Nephron (organoid): ENCODE measurements at regions not wholly inside any gene's neighbourhood (a gene's known extent, or its start where the extent isn't known, plus 50 kb on each side); places are given as distances from the start of the nearest gene placed in this dataset.
"Not testable (repeated sequence)": the region's sequence is repeated elsewhere in the genome, so short reads cannot be mapped to it uniquely, and the experiment has no call there.

ENCODE experiments used
- H3K27ac Mint-ChIP-seq, 3 experiments: 2 replicates each; pipeline ENCODE4 v1.8.0; 2020; ENCODE audit warnings: mixed read lengths in 3 of 3, mild to moderate bottlenecking in 2 of 3, moderate library complexity in 1 of 3
- H3K27me3 Mint-ChIP-seq: 2 replicates; pipeline ENCODE4 v1.8.0; 2021; ENCODE audit warnings: low read depth, mild to moderate bottlenecking, moderate library complexity, mixed read lengths
- H3K36me3 Mint-ChIP-seq: 2 replicates; pipeline ENCODE4 v1.8.0; 2020; ENCODE audit warnings: low read depth, mixed read lengths
- H3K4me1 Mint-ChIP-seq: 2 replicates; pipeline ENCODE4 v1.8.0; 2020; ENCODE audit warnings: mixed read lengths
- H3K4me3 Mint-ChIP-seq, 3 experiments: 2 replicates each; pipeline ENCODE4 v1.8.0; 2020; ENCODE audit warnings: mild to moderate bottlenecking in 3 of 3, mixed read lengths in 3 of 3, moderate library complexity in 2 of 3
- H3K9me3 Mint-ChIP-seq: 2 replicates; pipeline ENCODE4 v1.8.0; 2020; ENCODE audit warnings: mixed read lengths
- TF ChIP-seq, protein P1 (sequence below), 3 experiments: fragments of 200-600 bp; sonication (generic); IDR thresholded peaks; one replicate each; pipeline ENCODE4 v1.5.0; 2021; ENCODE audit warnings: antibody characterized with exemption in 3 of 3; ENCODE audit not compliant: unreplicated experiment in 3 of 3

DNA sequence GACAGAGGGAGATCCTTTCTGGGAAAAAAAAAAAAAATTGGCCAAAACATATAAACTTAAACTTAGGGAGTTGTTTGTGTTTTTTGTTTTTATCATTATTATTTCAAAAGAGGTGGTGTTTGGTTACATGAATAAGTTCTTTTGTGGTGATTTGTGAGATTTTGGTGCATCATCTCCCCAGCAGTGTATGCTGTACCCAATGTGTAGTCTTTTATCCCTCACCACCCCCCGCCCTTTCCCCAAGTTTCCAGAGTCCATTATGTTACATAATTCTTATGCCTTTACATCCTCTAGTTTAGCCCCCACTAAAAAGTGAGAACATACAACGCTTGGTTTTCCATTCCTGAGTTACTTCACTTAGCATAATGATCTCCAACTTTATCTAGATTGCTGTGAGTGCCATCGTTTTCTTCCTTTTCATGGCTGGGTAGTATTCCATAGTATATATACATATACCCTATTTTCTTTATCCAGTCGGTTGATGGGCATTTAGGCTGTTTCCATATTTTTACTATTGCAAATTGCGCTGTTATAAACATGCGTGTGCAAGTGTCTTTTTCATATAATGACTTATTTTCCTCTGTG is 148.1 kb upstream of the ZNF92 start:
- H3K27ac Mint-ChIP-seq: no peak overlapping the region
- no peak overlapping the region for H3K4me3 Mint-ChIP-seq
- no peaks in the 10 kb centered on the region for H3K27me3 Mint-ChIP-seq
- no peaks in the 10 kb centered on the region for H3K4me1 Mint-ChIP-seq
- H3K36me3 Mint-ChIP-seq: no peaks in the 10 kb centered on the region
- TF ChIP-seq, protein P1, sequence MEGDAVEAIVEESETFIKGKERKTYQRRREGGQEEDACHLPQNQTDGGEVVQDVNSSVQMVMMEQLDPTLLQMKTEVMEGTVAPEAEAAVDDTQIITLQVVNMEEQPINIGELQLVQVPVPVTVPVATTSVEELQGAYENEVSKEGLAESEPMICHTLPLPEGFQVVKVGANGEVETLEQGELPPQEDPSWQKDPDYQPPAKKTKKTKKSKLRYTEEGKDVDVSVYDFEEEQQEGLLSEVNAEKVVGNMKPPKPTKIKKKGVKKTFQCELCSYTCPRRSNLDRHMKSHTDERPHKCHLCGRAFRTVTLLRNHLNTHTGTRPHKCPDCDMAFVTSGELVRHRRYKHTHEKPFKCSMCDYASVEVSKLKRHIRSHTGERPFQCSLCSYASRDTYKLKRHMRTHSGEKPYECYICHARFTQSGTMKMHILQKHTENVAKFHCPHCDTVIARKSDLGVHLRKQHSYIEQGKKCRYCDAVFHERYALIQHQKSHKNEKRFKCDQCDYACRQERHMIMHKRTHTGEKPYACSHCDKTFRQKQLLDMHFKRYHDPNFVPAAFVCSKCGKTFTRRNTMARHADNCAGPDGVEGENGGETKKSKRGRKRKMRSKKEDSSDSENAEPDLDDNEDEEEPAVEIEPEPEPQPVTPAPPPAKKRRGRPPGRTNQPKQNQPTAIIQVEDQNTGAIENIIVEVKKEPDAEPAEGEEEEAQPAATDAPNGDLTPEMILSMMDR (IDR thresholded peaks at IDR 0.05; ENCODE audit: unreplicated experiment in 3 of 3): no peak
- no peaks in the 10 kb centered on the region for H3K9me3 Mint-ChIP-seq

DNA sequence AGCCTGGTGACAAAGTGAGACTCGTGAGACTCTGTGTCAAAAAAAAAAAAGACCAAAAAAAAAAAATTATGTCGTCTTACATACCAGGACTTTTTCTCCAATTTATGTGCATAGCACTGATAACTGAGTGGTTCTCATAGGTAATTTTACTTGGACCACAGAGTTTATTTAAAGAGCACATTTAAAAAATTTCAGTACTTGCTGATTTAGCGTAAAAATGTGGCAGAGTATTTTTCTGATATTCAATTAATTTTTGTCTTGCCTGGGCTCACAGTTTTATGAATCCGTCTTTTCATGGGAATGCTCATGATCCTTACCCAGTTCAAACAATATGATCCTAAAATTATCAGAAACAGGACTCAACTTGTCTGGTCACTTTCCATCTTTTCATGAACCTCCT is 151.0 kb upstream of the ZNF92 start:
- Mint-ChIP-seq H3K4me3 (no peak overlapping the region), H3K27me3 (no peaks in the 10 kb centered on the region), H3K9me3 (no peaks in the 10 kb centered on the region), H3K4me1 (no peaks in the 10 kb centered on the region), H3K27ac (no peak overlapping the region), H3K36me3 (no peaks in the 10 kb centered on the region)
- TF ChIP-seq, protein P1 (IDR thresholded peaks at IDR 0.05; ENCODE audit: unreplicated experiment in 3 of 3): no peak

- H3K27ac Mint-ChIP-seq: no peak overlapping the region
- H3K4me1 Mint-ChIP-seq: no peaks in the 10 kb centered on the region
- no peaks in the 10 kb centered on the region for H3K27me3 Mint-ChIP-seq
- TF ChIP-seq, protein P1 (IDR thresholded peaks at IDR 0.05; ENCODE audit: unreplicated experiment in 3 of 3): no peak
- H3K9me3 Mint-ChIP-seq: no peaks in the 10 kb centered on the region
- H3K4me3 Mint-ChIP-seq: no peak overlapping the region
- no peaks in the 10 kb centered on the region for H3K36me3 Mint-ChIP-seq
These were observed 152.0 kb upstream of the ZNF92 start for GRCh38 chr7:65221683-65222082.

- no peaks in the 10 kb centered on the region for H3K36me3 Mint-ChIP-seq
- TF ChIP-seq, protein P1 (IDR thresholded peaks at IDR 0.05; ENCODE audit: unreplicated experiment in 3 of 3): no peak
- H3K9me3 Mint-ChIP-seq: no peaks in the 10 kb centered on the region
- H3K27ac Mint-ChIP-seq: no peak overlapping the region
- no peaks in the 10 kb centered on the region for H3K4me1 Mint-ChIP-seq
- H3K27me3 Mint-ChIP-seq: no peaks in the 10 kb centered on the region
- no peak overlapping the region for H3K4me3 Mint-ChIP-seq
These were observed 154.0 kb upstream of the ZNF92 start for GRCh38 chr7:65219623-65220022.

DNA sequence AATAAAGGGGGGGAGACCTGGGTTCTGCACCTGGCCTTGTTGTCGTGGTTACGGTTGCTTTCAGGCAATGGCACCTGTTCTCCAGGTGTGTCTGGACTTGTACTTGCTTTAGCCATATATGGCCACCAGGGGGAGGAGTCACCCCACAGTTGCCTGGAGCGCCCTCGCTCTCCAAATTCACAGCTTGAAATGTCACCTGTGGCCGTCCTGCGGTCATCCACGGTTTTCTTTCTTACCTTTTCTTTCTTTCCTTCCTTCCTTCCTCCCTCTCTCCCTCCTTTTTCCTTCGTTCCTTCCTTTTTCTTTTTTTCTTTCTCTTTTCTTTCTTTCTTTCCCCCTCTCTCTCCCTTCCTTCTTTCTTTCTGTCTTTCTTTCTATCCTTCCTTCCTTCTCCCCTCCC is 157.2 kb upstream of the ZNF92 start:
- TF ChIP-seq, protein P1 (IDR thresholded peaks at IDR 0.05; ENCODE audit: unreplicated experiment in 3 of 3): peak; percentile 66 to 75 (median 71)
- Mint-ChIP-seq H3K36me3 (no peaks in the 10 kb centered on the region), H3K27ac (no peak overlapping the region), H3K9me3 (no peaks in the 10 kb centered on the region), H3K4me1 (no peaks in the 10 kb centered on the region), H3K27me3 (no peaks in the 10 kb centered on the region), H3K4me3 (no peak overlapping the region)

GRCh38 chr7:65213260-65213659 is 160.4 kb upstream of the ZNF92 start:
- H3K9me3 Mint-ChIP-seq, H3K27ac Mint-ChIP-seq, H3K27me3 Mint-ChIP-seq, H3K36me3 Mint-ChIP-seq, H3K4me1 Mint-ChIP-seq, H3K4me3 Mint-ChIP-seq: not testable (repeated sequence)

DNA sequence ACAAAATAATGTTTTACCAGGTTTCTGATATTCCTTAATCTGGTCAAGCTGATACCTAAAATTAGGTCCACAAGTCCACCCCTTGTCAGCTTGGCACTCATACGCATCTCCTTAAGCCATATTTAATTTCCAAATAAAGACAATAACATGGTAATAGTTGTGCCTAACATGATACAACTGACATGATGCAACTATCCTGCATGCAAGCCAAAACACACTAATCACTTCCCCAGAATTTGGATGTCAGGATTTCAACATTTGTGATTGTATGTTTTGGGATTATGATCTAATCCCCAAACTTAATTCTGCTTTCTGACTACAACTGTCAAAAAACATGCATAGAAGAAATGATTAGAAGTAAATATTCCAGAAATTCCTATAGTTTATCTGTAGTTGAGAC is 174.4 kb upstream of the ZNF92 start:
- H3K4me1 Mint-ChIP-seq, H3K36me3 Mint-ChIP-seq, H3K27ac Mint-ChIP-seq, H3K4me3 Mint-ChIP-seq, H3K27me3 Mint-ChIP-seq, H3K9me3 Mint-ChIP-seq: not testable (repeated sequence)

GRCh38 chr7:65193334-65194058 is 180.2 kb upstream of the ZNF92 start:
- not testable (repeated sequence) for H3K4me3 Mint-ChIP-seq, H3K27me3 Mint-ChIP-seq, H3K36me3 Mint-ChIP-seq, H3K4me1 Mint-ChIP-seq, H3K9me3 Mint-ChIP-seq
- H3K27ac Mint-ChIP-seq: peak overlapping the region; percentile 61 to 82 (median 81)

DNA sequence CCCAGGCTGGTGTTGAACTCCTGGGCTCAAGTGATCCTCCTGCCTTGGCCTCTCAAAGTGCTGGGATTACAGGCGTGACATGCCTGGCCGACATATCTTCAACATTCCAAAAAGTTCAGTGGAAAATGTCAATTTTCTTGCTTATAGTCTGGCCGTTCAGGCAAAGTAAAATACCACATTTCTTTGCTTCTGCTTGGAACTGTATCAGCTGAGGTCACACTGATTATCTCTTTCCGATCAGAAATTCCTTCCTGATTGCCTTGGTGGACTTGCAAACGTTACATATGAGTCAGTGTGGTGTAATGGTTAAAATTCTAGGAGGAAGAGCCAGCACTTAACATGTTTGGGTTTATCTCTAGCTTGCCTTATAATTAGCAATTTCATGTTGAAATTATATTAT is 170.6 kb upstream of the ERV3-1 start:
- H3K36me3 Mint-ChIP-seq, H3K27me3 Mint-ChIP-seq, H3K4me1 Mint-ChIP-seq, H3K27ac Mint-ChIP-seq, H3K9me3 Mint-ChIP-seq, H3K4me3 Mint-ChIP-seq: not testable (repeated sequence)

GRCh38 chr7:65150105-65150504 is 143.6 kb upstream of the ERV3-1 start:
- not testable (repeated sequence) for H3K27ac Mint-ChIP-seq, H3K36me3 Mint-ChIP-seq, H3K4me3 Mint-ChIP-seq, H3K27me3 Mint-ChIP-seq, H3K4me1 Mint-ChIP-seq, H3K9me3 Mint-ChIP-seq
